Thyroid gland (tissue), 4 donors: ENCODE measurements at regions not wholly inside any gene's neighbourhood (a gene's known extent, or its start where the extent isn't known, plus 50 kb on each side); places are given as distances from the start of the nearest gene placed in this dataset.

ENCODE experiments used
- CTCF ChIP-seq, 6 experiments: fragments of 200-600 bp in 3 of 6; fragments of 450-650 bp in 3 of 6; sonication (generic) in 3 of 6; IDR thresholded peaks; one replicate each; pipeline ENCODE4 v1.5.1; 2016 to 2019; ENCODE audit warnings: antibody characterized with exemption in 6 of 6, mild to moderate bottlenecking in 2 of 6, inconsistent platforms in 1 of 6, moderate library complexity in 1 of 6
- POLR2A ChIP-seq, 2 donors: fragments of 450-650 bp; IDR thresholded peaks; one replicate each; pipeline ENCODE4 v1.6.1; 2017; ENCODE audit warnings: antibody characterized with exemption in 2 of 2, mild to moderate bottlenecking in 2 of 2, moderate library complexity in 1 of 2

- TF ChIP-seq CTCF (IDR thresholded peaks at IDR 0.05) = no peak
- TF ChIP-seq POLR2A (IDR thresholded peaks at IDR 0.05) = no peak
These were observed 126.8 kb downstream of the UQCRFS1 start for GRCh38 chr19:29086182-29086581.
